GM19025 (cell line): ENCODE measurements at regions not wholly inside any gene's neighbourhood (a gene's known extent, or its start where the extent isn't known, plus 50 kb on each side); places are given as distances from the start of the nearest gene placed in this dataset.
A peak's percentile ranks its signal among the peaks of the same experiment; 100 is the strongest.
"Not testable (repeated sequence)": the region's sequence is repeated elsewhere in the genome, so short reads cannot be mapped to it uniquely, and the experiment has no call there.

Experiments
- ATAC-seq: cut with Tn5 transposase; IDR thresholded peaks from one replicate; pipeline ENCODE4 v1.9.1; 2021; ENCODE audit warnings: mild to moderate bottlenecking, low read depth, moderate library complexity; ENCODE audit not compliant: unreplicated experiment

DNA sequence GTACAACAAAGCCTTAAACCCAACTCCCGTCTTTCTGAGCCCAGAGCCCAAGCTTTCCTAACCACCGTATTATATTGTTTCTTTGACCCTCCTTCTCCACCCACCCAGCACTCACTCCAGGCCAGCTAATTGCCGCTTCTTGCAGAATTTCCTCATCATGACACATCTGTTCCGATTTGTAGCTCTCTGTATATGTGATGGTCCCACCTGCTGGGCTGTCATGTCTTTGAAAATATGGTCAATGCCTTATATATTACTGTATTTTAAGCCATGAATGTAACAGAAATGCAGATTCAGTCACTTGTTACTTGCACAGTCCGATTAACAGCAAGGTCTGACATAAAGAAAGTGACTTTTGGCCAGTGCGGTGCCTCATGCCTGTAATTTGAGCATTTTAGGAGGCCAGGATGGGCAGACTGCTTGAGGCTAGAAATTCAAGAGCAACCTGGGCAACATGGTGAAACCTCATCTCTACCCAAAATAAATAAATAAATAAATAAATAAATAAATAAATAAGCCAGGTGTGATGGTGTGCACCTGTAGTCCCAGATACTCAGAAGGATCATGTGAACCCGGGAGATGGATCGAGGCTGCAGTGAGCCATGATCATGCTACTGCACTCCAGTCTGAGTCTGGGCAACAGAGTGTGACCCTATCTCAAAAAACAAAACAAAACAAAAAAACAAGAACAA, 359.8 kb downstream of the ATP23 start:
- no peak for ATAC-seq

DNA sequence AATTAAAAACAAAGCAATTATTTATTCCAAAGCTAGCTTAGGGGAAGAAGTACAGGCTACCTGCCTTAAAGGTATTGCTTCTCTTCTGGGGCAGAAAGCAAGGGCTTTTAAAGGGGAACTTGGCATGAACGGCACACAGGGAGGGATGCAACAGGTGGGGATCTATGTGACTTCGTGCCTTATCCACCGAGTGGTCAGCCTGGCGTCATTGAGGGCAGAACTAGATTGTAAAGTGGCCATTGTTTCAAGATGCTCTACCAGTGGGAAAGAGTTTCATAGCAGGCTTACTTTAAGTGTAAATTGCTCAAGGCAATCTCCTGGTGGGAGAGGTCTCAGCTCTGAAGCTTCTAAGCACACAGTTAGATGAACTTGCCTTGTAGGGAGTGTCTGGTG, 360.4 kb downstream of the ATP23 start:
- ATAC-seq: no peak

DNA sequence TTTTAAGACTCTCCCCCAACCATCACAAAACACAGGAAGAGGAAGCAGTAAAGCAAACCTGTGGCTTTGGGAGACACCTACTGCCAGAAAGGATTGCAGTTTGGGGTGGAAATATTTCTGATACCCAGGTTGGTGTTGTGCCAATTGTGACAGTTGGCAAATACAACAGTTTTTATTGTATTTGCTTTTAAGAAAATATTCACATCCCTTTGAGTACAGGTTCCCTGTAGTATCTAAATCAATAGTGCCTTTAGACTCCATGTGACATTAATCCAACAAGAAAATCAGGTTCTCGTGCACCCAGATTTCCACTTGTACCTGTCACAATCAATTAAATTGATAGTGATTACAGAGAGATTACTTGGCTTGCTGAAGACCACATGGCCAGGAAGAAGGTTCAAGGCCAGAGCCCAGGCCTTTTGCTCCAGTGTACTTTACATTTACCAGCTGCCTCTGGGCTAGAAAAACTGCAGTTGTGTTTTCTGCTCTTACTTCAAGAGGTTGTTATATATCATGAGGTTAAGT, 361.2 kb downstream of the ATP23 start:
- no peak for ATAC-seq

DNA sequence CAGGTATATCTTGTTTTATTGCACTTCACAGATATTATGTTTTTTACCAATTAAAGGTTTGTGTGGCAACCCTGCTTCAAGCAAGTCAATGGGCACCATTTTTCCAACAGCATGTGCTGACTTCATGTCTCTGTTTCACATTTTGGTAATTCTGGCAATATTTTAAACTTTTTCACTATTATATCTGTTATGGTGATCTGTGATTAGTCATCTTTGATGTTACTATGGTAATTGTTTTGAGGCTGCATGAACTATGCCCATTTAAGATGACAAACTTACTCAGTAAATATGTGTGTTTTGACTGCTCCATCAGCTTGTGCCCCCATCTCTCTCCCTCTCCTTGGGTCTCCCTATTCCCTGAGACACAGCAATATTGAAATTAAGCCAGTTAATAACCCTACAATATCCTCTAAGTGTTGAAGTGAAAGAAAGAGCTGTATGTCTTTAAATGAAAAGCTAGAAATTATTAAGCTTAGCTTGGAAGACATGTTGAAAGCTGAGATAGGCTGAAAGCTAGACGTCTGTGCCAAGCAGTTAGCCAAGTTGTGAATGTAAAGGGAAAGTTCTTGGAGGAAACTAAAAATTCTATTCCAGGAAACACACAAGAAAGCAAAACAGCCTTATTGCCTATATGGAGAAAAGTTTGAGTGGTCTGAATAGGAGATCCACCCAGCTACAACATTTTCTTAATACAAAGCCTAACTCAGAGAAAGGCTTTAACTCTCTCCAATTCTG, 365.1 kb downstream of the ATP23 start:
- ATAC-seq: no peak

DNA sequence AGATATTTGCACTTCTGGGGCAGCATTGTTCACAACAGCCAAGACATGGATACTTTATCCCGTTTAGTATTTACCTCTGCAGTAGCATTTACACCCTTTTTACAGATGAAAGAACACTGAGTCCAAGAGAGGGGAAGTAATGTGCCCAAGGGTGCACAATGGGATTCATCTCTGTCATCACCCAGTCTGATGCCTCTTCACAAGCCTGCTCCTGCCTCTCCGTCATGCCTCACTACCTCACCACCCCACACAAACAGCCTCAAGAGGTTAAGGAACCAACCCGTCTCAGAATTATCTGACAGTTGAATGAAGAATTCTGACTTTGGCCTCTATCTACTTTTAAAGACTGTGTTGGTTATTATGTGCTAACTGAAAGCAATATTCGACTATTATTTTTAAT, 368.4 kb downstream of the ATP23 start:
- no peak for ATAC-seq

DNA sequence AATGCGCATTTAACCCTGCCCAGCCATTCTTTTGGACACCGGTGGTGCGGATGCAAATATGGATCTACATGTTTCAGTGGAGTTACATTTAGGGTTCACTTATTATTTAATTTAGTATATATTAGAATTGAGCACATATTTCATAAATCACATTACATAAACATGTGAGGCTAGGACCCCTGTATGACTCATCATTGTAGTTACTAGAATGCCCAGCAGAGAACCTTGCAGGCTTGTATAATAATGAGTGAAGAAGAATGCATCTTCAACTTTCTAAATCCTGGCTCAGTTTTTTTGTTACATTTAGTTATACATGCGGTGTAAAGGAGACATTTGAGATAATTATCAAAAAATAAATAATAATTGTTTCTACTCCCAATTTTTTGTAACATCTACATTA, 369.0 kb downstream of the ATP23 start:
- ATAC-seq: no peak

DNA sequence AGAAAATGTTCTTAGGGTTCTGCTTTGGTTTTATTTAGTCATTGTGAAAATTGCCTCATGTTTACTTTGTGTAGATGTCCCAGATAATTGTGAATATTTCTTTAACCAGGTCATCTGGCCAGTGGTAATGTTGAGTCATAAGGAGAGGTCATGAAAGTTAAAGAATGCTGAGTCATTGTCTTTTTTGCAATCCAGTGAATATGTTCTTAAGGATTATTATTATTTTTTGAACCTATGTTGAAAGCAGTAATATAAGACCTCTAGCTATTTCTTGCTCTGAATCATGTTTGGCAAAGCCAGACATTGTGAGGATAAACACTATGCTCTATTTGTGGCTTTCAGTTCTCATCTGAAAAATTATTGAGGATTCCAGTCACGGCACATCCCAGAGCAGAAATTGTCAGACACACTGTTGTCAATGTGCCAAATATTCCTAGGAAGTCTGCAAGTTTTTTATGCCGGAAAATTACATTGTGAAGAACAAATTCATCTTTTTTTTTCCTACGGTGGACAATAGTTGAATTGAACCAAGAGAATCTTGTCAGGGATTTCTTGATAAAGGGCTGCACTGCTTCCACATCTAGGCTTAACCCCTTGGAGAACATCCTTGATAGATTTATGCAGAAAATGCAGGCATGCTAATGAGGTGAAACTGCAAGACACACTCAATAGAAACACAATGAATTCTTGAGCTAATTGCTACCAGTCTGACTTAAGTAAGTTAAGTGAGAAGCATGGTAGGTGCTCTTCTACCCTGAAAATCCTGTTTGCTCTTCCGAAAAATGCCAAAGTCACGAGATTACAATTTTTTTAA, 369.6 kb downstream of the ATP23 start:
- no peak for ATAC-seq

DNA sequence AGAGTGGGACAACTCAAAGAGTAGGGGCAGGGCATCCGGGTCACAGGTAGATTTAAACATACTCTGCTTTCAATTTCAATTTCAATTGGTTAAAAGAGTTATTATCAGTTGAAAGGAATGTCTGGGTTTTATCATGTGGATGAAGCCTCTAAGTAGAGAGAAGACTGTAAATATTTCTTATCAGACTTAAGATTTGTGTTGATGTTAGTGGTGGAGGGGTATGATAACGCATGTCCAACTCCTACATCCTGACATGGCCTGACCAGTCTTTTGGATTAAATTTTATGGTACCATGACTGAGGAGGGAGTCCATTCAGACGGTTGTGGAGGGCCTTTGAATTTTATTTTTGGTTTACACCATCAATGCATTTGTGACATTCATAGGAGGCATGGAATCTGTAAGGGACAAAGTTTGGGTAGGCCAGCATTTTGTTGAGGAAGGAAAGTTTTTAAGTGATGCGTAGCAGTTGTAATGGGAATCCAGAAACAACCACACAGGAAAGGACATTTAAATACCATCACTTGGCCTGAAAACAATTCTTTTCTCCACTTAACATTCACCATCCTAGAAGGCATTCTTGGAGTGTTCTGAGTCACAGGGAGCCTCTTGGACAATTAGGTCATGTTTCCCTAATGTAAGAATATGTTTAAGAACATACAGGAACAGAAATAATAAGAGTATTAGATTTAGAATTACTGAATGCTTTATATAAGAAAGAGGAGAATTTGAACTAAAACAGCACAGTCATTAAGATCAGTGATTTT, 371.9 kb downstream of the ATP23 start:
- ATAC-seq: no peak

DNA sequence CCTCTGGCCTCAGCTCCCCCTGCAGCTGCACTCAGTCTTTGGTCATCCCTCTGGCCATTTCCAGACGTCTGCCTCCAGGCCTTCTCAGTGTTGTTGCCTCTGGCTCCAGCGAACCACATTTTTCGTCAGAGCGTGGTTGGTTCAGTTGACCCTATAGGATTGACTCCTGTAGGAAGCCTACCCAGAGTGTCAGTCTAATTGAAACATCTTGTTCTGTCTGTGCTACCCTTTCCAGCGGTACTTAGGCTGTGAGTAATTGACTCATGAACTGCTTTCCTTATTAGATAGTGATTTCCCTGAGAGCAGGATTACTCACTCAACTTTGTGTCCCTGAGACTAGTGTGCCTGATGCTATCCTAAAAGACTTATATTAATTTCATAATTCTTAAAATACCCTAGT, 373.2 kb downstream of the ATP23 start:
- no peak for ATAC-seq

DNA sequence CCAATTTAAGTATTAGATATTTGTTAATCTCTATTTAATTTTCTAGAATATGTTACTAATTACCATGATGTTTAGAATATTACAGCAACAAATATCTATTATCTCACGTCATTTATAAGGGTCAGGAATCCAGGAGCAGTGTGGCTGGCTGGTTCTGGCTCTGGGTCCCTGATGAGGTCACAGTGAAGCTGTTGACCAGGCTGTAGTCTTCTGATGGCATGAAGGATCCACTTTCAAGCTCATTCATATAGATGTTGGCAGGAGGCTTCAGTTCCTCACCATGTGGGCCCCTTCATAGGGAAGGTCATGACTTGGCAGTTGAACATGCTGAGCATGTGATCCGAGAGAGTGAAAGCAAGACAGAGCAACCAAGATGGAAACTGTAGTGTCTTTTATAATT, 375.6 kb downstream of the ATP23 start:
- no peak for ATAC-seq

DNA sequence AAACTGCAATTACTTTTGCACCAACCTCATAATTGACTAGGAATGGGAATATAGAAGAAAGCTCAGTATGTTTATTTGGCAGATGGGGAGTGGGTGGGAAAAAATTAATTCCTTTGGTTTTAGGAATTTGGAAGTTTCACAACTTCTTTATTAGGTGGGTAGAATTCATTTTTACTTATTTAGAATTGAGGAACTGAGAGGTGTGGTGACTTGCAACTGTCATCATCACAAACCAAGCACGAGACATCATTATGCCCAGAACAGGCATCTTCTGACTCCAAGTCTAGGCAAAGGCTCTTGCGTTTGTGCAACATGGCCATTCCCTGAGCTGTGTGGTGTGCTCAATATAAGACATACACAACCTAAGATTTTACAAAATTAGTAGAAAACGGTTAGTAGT, 380.0 kb downstream of the ATP23 start:
- ATAC-seq: no peak

DNA sequence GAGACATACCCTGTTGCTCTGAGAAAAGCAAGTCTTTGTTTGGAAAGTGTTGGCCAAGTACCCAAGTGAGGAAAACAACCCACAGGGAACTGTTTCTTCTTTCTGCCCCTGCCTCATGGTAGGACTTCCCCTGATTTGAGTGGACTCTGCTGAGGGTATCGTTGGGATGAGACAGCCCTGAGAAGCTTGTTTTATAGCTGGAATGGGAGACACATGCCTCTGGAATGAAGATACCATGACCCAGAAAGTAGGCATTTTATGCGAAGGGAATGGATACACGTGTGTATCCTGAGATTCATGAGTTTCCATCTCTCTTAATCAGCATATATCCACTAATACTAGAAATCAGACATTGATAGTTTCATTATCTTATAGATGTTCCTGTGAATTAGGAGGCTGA, 382.3 kb downstream of the ATP23 start:
- no peak for ATAC-seq

DNA sequence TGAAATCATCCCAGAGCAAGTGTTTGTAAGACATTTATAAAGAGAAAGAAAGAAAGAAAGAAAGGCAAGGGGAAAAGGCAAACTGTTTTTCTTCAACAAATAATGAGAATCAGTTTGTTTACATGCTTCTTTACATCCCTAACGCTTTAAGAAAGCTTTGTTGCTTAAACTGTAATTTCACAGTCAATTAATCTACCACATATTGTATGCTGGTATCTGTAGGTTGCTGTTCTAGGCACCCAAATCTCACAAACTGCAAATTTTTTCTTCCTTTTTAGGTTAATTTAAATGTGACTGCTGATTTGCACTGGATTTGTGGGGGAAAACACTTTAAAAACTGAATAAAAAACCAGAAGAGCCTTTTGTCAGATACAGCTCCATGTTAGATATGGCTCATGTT, 384.2 kb downstream of the ATP23 start:
- ATAC-seq: no peak

DNA sequence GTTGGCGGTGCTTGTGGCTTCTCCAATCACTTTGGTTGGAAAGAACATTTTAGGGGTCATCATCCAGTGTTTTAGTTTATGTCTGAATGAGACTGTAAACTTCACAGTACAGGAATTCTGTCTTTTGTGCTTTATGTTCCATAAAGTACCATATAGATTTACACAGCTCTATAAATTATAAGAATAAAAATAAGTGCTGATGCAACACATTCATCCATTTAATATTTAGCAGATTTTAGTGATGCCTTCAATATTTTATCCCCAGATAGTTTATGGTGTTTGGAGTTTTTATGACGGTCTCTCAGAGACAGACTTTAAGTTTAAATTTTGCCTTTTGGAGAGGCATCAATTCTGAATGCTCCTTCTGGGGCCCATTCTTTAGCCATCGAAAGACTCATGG, 385.2 kb downstream of the ATP23 start:
- ATAC-seq: no peak

DNA sequence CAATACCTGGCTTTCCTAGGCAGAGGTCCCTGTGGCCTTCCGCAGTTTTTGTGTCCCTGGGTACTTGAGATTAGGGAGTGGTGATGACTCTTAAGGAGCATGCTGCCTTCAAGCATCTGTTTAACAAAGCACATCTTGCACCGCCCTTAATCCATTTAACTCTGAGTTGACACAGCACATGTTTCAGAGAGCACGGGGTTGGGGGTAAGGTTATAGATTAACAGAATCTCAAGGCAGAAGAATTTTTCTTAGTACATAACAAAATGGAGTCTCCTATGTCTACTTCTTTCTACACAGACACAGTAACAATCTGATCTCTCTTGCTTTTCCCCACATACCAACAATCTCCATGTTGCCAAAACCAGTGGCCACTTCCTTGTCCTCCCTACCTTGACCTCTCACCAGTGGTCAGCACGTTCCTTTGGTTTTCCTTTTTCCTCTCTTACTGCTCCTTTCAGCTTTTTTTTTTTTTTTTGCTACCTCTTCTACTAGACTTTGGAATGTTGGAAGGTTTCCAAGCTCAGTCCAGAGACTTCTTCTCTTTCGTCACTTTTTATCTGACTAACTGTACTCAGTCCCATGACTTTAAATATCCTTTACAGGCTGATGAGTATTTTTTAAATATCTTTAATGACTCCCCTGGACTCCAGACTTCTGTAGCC, 395.3 kb downstream of the ATP23 start:
- ATAC-seq: not testable (repeated sequence)

DNA sequence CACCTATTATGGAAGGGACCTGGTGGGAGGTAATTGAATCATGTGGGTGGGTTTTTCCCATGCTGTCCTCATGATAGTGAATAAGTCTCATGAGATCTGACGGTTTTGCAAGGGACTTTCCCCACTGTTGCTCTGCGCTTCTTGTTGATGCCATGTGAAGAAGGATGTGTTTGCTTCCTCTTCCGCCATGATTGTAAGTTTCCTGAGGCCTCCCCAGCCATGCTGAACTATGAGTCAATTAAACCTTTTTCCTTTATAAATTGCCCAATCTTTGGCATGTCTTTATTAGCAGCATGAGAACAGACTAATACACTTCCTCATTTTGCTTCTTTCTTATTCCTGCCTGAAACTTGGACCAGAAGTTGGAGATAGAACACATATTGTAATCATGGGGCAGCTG, 396.2 kb downstream of the ATP23 start:
- ATAC-seq: not testable (repeated sequence)

DNA sequence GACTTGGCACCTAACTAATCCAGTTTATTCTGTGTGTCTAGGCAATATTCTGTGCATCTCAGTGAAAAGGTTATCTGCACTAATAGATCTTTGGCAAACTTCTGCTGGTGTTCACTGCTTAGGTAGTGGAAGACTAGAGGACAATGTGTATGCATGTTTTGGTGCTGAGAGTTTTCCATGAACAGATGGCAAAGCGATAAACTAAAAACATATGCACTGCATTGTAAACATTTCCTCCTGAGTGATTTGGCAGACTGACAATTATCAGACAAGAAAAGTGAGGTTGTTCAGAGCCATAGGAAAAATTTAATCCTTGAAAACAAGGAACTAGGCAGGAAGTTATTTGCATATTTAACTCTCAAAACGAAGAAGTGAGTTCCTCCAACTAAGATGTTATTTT, 400.4 kb downstream of the ATP23 start:
- ATAC-seq: no peak

DNA sequence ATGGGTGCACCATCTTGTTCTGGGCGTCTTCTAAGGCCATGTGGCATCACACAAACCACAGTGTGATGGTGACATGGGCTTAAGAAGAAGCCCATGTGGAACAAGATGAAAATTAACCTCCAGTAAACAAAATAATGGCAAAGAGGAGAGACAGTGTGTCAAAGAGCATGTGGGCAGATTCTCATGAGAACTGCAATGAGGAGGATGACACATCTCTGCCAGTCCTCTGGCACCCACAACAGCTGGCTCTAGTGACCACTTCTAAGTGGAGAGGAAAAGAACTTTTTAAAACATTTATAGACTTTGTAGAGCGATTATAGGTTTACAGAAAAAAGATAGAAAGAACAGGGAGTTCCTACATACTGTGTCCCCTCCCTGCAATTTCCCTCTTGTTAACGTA, 401.4 kb downstream of the ATP23 start:
- no peak for ATAC-seq

DNA sequence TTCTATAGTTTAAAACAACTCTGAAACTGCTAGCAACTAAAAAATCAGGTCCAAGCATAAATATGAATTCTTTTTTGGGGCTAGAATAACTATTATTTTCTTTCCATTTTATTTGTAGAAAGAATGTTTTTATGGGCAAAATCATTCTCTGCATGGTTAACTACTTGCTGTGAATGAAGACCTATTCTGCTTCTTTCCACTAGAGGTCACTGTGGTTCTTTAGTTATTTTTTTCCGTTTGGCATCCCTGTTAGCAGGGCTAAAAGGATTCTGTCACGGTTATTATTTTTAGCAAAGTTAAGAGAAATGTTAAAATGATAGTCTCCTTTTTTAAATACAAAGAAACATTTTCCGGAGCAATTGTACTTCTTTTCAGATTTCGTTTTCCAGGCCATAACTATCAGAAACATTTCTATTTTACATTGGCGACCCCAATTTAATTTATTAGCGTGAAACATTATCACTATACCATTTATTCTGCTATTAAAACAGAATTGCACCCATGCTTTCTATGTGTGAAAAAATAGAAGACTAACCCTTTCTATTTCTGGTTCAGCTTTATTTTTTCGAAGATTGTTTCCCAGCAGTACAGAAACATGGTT, 404.8 kb downstream of the ATP23 start:
- ATAC-seq: peak; percentile 46

DNA sequence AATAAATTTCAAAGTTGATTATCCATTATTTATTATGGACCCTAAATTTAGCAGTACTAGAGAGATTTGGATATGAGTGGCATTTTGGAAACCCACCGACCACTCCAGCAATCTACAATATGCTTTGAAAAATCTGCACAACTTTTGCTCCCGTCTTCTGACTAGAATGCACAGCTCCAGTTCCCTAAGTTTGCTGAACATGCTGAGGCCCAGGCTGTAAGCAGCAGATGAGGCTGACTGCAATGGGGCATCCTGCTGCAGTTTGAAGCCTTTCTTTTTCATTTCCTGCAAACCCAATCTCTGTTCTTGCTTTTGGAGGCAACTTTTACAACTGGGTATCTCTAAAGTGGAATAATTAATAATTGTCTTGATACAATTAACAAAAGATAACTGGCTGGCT, 405.8 kb downstream of the ATP23 start:
- no peak for ATAC-seq
